ENCODE measurements at regions not wholly inside any gene's neighbourhood (a gene's known extent, or its start where the extent isn't known, plus 50 kb on each side); places are given as distances from the start of the nearest gene placed in this dataset.

GRCh38 chr12:124214574-124214973 lies 80.3 kb upstream of the RFLNA start:
- 0 out of 2 replicates have a peak, but pooled peaks cover 3% of the 10 kb centered on the region for H3K9me3 ChIP-seq (ENCODE audit: control insufficient read depth, insufficient read depth, low read depth, low read length)
- DNase-seq (ENCODE audit: low read depth, low spot score) (no peak), ATAC-seq (no peak)
- no peaks in the 10 kb centered on the region for H3K4me1 ChIP-seq (ENCODE audit: control insufficient read depth, insufficient read depth, low read length)
- in situ Hi-C loops (cut with HindIII; ENCODE audit: low pct_unique_long_range_greater_than_20kb, low sequenced_read_pairs) (no loop called here), intact Hi-C loops (cut with micrococcal nuclease; ENCODE audit: unreplicated experiment) (no loop called here)
- POLR2A ChIA-PET: no interaction called here
- H3K27me3 ChIP-seq (ENCODE audit: control insufficient read depth, insufficient read depth, low read length): no peaks in the 10 kb centered on the region
- no peaks in the 10 kb centered on the region for H3K36me3 ChIP-seq (ENCODE audit: control insufficient read depth, insufficient read depth, low read length)
- H3K27ac ChIP-seq (ENCODE audit: low read length): no peak overlapping the region
- CTCF ChIA-PET: no interaction called here
- no TSS peak for BruUV-seq (replicated peaks)
- no peak for TF ChIP-seq CTCF (IDR thresholded peaks at IDR 0.05)
- TF ChIP-seq TCF7L2 (IDR thresholded peaks at IDR 0.05; ENCODE audit: low read depth, low read length): no peak
- no peak for TF ChIP-seq REST (IDR thresholded peaks at IDR 0.05; ENCODE audit: insufficient read depth in 1 of 2, low read depth in 2 of 2, low read length in 1 of 2)
- TF ChIP-seq POLR2AphosphoS5 (IDR thresholded peaks at IDR 0.05; ENCODE audit: low read depth, low read length): no peak
- TF ChIP-seq SIN3A (IDR thresholded peaks at IDR 0.05; ENCODE audit: borderline replicate concordance, insufficient read depth, low read depth, low read length): no peak
- H3K4me3 ChIP-seq (ENCODE audit: low read depth in 2 of 2, low read length in 2 of 2): no peak overlapping the region

- H3K9me3 ChIP-seq (ENCODE audit: control insufficient read depth, insufficient read depth, low read depth, low read length): 0 out of 2 replicates have a peak, but pooled peaks cover 3% of the 10 kb centered on the region
- H3K27ac ChIP-seq (ENCODE audit: low read length): no peak overlapping the region
- ATAC-seq: no peak
- no peak overlapping the region for H3K4me3 ChIP-seq (ENCODE audit: low read depth in 2 of 2, low read length in 2 of 2)
- TF ChIP-seq CTCF (IDR thresholded peaks at IDR 0.05): no peak
- TF ChIP-seq POLR2AphosphoS5 (IDR thresholded peaks at IDR 0.05; ENCODE audit: low read depth, low read length): no peak
- TF ChIP-seq REST (IDR thresholded peaks at IDR 0.05; ENCODE audit: insufficient read depth in 1 of 2, low read depth in 2 of 2, low read length in 1 of 2): no peak
- no peak for TF ChIP-seq SIN3A (IDR thresholded peaks at IDR 0.05; ENCODE audit: borderline replicate concordance, insufficient read depth, low read depth, low read length)
- TF ChIP-seq TCF7L2 (IDR thresholded peaks at IDR 0.05; ENCODE audit: low read depth, low read length): no peak
- ChIA-PET CTCF (no interaction called here), POLR2A (interaction anchor here (0.7 kb wide), 1 partner anchor 189 kb away, joined by 8 read pairs; no protein-coding TSS in a partner anchor)
- intact Hi-C loops (cut with micrococcal nuclease; ENCODE audit: unreplicated experiment): no loop called here
- no peaks in the 10 kb centered on the region for H3K4me1 ChIP-seq (ENCODE audit: control insufficient read depth, insufficient read depth, low read length)
- no TSS peak for BruUV-seq (replicated peaks)
- no peaks in the 10 kb centered on the region for H3K27me3 ChIP-seq (ENCODE audit: control insufficient read depth, insufficient read depth, low read length)
- no peaks in the 10 kb centered on the region for H3K36me3 ChIP-seq (ENCODE audit: control insufficient read depth, insufficient read depth, low read length)
- in situ Hi-C loops (cut with HindIII; ENCODE audit: low pct_unique_long_range_greater_than_20kb, low sequenced_read_pairs): no loop called here
- DNase-seq (ENCODE audit: low read depth, low spot score): no peak
Observed at GRCh38 chr12:124216966-124217365, 77.9 kb upstream of the RFLNA start.

All from Panc1 (cell line).